ENCODE measurements at regions not wholly inside any gene's neighbourhood (a gene's known extent, or its start where the extent isn't known, plus 50 kb on each side); places are given as distances from the start of the nearest gene placed in this dataset.

GRCh38 chr1:219391297-219391696, 217.6 kb downstream of the LYPLAL1 start:
- DNase-seq = no peak

- no peak for DNase-seq
Measured at GRCh38 chr1:219387211-219387610, 213.5 kb downstream of the LYPLAL1 start.

DNA sequence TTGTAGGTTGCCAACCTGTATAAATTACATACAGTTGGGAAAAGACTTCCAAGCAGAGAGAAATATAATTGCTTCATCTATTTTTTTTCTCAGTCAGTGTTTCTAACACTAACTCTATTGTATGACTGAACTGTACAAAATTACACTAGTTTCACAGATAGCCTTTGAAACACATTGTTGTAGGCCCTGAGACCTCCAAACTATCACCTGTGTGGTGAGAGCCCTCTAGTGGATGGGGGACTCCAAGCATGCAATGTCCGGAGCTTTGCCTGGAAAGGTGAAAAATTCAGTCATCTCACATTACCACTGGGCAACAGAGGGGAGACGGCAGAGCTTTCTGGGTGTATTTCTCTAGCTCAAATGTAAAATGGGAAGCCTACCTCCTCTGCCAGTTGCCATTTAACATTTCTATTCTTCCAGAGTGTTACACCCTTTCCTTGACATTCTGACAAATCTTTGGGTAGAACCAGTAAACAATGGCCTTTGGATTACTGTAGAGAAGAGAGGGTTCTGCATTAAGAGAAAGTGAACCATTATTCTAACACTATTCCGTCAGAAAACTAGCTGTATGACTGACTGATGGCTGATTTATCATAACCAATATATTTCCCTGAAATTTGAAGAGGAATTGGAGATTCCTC, 212.2 kb downstream of the LYPLAL1 start:
- no peak for DNase-seq

GRCh38 chr1:219383281-219383680, 209.6 kb downstream of the LYPLAL1 start:
- no peak for DNase-seq

GRCh38 chr1:219381396-219381795, 207.7 kb downstream of the LYPLAL1 start:
- DNase-seq = no peak

- no peak for DNase-seq
Measured at GRCh38 chr1:219380463-219380862, 206.8 kb downstream of the LYPLAL1 start.

DNA sequence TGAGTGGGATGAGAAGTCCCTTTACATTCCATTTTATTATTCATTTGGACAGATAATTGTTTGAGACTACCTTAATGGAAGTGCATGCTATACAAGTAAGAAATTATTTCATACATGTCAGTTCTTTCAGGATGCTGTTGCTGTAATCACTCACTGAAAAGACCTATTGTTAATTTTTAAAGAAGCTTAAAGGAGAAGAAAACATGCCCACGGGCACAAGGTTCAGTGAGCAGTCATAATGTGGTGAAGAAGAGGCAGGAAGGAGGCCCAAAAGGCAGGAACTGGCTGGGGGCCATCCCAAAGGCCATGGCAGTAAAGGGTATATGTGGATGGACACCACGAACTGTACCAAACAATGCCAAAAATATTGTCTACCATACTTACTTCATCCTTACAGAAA, 206.0 kb downstream of the LYPLAL1 start:
- no peak for DNase-seq

- DNase-seq = no peak
Measured at GRCh38 chr1:219374636-219375035, 201.0 kb downstream of the LYPLAL1 start.

DNA sequence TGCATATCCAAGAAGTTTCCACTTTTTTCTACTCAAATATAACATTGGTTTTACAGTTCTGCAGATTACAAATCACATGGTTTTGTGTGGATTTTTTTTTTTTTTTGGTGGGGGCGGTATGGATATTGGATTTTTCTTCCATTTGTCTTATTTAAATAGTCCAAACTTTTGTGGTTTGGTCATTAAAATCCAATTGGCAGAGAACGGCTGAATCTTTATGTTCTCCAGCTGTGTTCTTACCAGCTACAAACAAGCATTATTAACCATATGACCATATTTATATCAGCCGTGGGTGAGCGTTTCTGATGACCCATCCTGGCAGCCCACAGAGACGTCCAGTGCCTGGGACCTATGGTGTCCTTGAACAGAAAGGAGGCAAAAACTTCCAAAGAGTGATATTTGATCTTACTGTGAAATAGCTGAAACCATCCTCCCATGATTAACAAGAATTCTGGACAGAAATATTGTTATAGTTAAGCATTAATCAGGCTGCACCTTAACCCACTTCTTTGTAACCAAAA, 200.4 kb downstream of the LYPLAL1 start:
- DNase-seq = no peak

- no peak for DNase-seq
Measured at GRCh38 chr1:219373616-219373935, 199.9 kb downstream of the LYPLAL1 start.

GRCh38 chr1:219372916-219373615, 199.4 kb downstream of the LYPLAL1 start:
- DNase-seq = no peak

DNA sequence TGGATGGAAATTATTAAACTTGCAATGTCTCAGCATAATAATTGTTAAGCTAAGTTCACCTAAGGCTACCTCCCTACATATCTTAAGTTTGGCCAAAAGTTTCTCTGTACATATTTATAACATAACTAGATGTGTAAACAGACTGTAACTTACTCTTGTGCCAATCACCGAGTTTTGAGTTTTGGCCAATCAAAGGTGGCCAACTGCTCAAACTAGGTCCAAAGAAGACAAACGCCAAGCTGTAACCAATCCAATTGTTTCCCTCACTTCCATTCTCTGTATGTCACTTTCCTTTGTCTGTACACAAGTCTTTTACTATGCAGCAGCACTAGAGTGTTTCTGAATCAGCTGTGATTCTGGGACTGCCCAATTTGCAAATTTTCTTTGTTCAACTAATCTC, 197.8 kb downstream of the LYPLAL1 start:
- DNase-seq = no peak

DNA sequence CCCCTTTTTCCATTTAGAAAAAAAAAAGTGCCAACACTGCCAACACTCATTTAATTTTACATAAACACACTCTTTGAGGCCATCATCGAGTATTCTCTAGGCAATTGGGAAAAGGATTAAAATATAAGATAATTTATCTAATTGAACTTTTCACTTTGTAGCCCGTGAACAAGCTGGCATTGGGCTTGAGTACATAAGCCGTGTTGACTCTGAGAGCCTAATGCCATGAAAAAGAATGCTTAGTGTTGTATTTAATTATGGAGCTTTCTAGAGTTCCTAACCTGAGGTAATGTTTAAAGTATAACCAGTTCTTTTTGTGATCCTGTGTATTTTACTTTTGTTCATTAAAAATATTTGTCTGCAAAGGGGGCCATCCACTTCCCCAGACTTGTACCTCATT, 193.8 kb downstream of the LYPLAL1 start:
- DNase-seq = no peak

DNA sequence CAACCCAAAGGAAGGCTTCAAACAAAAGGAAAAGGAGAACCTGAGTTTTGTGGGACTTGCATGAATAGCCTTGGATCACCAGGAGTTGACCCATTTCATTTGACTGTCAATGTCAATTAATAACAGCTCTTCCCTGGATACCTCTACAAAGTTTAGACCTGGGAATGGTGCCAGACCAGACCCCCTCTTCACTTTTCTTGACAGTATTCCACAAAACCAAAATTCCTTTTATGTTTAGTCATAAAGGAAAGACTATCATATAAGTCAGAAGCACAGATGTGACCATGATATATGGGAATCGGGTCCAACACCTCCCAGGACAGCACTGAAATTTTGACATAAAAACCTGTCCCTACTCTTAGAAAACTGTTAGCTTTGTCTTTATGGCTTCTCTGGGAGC, 191.8 kb downstream of the LYPLAL1 start:
- no peak for DNase-seq

DNA sequence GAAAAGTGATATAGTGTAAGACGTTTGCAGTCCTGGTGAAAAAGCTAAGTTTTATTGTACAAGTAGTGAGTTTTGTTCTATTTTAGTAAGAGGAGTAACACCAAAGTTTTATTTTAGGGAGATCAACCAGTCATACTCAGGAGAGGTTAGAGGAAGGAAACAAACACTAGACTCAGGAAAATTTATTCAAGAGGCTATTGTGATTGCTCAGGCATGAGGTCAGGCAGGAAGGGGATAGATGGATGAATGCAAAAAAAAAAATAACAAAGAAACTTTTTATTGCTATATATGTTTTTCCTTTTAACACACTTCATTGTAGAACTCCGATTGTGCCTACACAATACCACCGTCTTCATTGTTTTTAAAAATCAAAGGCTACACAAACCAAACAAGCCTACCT, 189.0 kb downstream of the LYPLAL1 start:
- DNase-seq = no peak

GRCh38 chr1:219359126-219359525, 185.4 kb downstream of the LYPLAL1 start:
- no peak for DNase-seq

DNA sequence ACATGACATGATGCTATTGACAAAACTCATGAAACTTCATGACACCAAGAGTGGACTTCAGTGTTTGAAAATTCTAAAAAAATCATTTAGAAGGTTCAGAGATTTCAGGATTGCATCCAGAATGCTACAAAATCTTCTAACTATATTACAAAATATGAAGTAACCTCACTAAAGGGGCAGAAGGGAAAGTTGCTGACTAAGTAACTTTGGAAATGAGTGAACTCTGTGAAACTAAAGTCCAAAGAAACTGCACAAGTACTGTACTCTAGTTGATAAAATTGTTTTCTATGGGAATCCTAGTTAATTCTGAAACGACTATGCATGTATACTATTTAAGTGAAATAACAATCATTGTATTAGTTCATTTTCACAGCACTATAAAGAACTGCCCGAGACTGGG, 184.4 kb downstream of the LYPLAL1 start:
- no peak for DNase-seq

GRCh38 chr1:219354962-219355361, 181.3 kb downstream of the LYPLAL1 start:
- no peak for DNase-seq

DNA sequence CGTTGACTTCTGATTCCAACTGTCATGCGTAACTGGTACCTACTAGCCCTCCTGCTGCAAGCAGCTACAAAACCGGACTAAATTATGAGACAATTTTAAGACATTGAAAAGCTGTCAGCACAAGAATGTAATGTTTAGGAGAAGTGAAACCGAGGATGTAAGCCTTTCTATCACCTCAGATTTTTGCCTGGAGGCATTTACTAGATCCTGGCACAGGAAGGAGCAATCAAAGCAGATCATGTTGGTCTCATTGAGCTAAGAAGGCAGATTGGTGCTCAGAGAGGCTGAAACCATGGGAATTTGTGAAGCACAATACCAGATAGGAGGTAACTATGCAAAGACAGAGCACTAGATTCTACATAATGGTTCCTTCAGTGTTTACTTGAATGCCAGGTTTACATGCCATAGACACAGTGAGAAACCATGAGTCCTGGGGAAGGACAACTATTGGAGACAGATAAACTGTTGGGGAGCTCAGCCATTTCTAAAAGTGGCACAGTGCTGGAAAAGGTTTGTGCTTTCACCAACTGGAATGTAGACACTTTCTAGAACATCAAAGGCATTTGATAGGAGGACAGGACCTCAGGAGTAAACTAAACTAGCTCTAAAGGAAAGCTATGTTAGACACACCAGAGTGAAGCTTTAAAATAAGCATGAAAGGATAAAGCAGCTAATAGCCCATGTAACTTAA, 179.4 kb downstream of the LYPLAL1 start:
- no peak for DNase-seq

GRCh38 chr1:219350172-219350931, 176.7 kb downstream of the LYPLAL1 start:
- no peak for DNase-seq

- no peak for DNase-seq
Measured at GRCh38 chr1:219347921-219348391, 174.3 kb downstream of the LYPLAL1 start.

DNA sequence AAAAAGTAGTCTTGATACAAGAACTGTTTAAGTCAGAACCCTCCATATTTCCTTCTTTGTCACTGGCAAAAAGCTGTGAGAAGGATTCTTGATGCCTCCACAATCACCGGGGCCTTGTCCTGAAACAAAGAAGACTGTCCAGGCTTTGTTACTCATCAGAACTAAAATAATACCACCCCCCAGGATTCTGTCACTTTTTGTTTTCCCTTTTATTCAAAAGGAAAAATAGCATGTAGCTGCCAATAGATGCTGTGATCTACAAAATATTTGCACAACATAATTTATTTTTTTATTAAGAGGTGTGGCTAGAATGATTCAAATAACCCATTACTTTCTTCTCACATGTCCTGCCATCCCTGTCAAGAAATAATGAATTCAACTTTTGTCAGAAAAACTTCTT, 173.7 kb downstream of the LYPLAL1 start:
- no peak for DNase-seq

- no peak for DNase-seq
Measured at GRCh38 chr1:219345953-219346352, 172.3 kb downstream of the LYPLAL1 start.
